ENCODE measurements at regions not wholly inside any gene's neighbourhood (a gene's known extent, or its start where the extent isn't known, plus 50 kb on each side); places are given as distances from the start of the nearest gene placed in this dataset.

DNA sequence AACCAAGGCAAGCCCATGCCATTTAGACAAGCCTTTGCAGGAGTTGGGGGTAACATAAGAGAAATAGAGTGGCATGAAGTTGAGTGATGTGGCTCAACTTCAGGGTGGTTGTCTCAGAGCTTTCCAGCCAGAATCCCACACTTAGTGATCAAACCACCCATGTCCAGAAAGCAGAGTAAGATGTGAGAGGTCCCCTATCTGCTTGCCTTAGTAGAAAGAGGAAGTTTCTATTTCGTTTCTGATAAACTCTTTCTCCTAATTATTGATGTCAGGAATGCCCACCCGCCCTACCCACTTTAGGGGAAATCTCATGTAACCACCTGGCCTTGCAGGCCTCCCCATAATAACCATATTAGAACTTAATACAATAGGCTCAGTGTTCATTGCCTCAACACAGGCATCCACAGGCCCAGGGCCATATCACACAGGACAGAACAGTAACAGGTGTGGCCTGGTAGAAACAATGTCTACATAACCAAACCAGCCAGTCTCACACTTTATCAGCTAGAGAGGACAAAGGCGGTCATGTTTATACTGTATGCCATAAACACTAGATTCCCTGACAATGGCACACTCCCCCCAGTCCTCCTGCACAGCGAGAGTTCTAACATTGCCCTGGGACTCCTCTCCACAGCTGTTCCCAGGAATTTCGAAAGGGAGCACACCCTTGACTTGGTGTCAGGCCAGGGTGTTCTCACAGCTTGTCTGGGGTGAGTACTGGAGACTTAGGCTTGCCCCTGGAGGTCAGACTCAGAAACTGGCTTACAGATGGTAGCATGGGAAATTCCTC lies 364.4 kb downstream of the CXCL12 start:
- DNase-seq = no peak

DNA sequence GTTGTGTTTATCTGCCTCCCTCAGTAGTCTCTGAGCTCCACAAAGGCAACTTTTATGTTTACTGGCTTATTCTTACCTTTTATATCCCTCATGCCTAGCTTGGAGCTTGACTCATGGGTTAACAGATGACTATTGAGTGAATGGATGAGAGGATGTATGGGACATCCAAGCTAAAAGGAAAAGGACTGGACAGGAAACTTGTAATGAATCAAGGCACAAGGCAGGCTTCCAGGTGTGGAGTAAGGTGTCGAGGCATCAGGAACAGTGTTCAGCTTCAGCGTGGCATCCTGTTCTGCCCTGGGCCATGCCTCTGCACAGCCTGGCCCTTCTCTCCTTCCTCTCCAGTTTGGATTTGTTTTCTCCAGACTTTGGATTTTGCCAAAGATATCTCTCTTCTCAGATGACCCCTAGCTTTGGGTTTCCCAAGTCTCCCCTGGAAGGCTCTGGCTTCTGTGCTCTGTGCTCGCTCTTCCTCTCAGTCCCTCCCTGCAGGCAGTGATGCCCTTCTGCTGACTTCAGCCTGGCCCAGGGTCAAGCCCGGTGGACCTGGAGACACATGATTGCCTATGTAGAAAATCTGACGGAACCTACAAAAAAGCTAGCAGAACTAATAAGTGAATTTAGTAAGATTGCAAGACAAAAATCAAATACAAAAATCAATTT lies 367.3 kb downstream of the CXCL12 start:
- no peak for DNase-seq

DNA sequence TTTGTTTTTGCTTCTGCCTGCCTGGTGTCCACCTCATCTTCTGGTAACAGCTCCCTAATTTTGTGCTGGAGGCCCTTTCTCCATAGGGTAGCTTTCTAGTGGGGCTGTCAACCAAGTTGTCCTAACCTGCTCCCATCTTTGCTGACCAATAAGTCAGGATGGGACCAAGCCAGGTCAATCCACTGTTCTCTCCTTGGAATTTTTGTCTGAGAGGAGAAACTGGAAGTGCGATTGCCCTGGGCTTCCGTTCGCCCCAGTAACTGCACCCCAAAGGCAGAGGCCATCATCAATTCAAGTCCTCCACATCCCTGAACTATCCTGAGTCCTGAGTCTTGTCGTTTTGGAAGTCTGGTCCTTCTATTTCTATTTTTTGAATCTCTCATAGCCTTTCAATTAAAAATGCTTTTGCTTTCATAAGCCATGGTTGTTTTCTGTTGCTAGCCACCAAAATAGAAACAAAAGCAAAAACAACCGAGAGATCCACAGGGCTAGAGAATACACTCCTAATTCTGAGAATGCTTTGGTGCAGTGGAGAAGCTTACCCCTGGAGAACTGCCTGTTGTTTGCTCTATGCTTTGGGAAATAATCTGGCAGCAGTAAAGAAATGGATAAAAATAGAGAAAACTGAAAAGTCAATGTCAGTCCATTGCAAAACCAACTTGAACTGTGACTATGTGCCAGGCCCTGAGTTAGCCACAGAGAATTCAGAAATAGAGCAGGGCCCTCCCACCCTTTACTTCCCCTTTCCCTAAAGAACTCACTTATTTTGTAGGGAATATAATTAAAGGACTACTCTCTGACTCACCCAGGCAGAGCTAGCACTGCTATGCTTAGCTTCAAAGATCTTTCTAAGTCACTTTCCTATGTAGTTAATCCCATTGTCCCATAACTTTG lies 368.1 kb downstream of the CXCL12 start:
- DNase-seq = no peak

DNA sequence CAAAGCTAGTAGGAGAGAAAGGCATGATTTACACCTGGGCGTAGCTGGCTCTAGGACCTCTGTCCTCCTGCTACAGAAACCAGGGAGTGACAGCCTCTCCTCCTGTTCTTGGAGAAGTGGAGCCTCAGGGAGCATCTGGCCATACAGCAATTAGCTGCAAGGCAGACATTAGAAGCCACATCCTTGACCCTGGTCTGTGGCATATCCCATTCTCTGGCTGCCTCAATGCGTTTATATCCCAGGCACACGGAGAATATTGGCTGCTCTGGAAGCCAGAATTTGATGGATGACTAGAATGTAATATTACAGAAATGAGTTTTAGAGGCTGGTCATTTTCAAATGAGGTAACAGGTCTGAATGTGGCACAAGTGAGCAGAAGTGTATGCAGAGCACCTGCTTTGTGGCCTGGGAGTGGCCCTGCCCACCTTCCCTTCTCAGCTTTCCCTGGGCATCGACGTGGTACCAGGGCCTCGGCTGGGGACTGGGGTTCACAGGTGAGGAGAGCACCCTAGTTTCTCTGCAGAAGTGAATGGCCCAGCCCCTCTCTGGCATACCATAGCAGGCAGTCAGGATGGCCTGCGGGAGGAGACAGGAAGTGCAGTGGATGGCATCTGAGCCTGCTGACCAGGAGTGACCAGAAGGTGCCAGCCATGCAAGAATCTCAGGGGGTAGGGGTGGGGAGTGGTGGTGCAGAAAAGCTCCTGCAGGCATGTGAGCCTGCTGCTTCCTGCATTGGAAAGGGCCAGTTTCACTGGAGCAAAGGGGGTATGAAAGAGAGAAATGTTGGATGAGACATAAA lies 367.2 kb upstream of the ZNF32 start:
- no peak for DNase-seq

DNA sequence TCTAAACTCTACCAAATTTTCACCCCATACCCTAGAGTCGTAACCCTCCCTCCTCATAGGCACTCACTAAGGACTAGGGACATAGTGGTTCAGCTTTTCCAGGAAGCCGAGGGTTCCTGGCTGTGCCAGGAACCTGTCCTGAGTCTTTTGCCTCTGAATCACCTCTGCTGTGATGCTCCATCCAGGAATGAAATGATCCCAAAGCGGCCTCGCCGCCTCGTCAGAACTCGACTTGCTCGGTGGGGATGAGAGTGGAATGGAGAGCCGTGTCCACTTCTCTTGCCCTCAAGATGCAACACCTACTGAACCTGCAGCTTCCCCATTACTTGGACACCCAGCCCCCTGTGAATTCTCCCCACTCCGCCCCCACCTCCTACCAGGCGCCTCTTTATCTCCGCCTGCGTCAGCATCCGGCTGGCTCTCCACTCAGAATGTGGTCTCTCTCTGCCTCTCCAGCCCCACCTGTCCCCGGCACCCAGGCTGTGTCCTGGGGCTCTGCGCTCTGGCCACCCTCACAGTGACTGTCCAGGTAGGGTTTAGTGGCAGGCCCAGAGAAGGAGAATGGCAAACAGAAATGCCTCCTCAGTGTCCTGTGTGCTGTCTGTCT lies 366.1 kb upstream of the ZNF32 start:
- DNase-seq = no peak

DNA sequence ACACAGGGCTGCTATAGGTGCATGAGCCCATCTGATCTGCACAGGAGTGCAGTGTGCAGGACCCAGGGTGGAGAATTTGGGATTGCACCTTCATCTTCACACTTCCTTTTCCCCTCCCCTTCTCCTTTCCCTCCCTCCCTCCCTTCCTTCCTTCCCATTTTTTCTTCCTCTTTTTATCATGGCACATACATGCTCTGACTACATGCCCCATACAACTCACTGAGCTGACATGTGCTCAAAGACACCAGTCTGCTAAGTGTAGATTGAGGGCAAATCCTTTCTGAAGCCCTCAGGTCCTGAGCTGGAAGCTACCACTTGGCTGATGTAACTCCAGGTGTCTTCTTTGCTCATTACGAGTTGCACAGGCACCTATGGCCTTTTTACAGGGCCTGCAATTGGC lies 365.3 kb upstream of the ZNF32 start:
- DNase-seq = no peak

DNA sequence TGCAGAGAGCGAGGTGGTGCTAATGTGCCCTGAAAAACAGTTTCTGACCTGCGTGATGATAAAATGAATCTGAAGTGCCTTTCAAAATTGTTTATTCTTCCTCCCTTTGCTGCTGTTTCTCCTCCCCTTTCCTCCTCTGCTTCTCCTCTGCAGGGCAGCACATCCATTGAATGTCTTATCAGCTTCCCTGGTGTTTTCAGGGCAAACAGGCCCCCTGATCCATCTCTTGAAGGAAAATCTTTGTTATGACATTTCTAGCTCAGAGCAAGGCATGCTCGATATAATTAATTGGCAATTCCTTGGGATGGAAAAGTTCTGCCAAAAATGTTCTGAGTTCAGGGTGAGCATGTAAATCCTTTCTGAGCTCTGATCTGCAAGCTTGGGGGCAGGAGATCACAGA lies 364.2 kb upstream of the ZNF32 start:
- DNase-seq = no peak

DNA sequence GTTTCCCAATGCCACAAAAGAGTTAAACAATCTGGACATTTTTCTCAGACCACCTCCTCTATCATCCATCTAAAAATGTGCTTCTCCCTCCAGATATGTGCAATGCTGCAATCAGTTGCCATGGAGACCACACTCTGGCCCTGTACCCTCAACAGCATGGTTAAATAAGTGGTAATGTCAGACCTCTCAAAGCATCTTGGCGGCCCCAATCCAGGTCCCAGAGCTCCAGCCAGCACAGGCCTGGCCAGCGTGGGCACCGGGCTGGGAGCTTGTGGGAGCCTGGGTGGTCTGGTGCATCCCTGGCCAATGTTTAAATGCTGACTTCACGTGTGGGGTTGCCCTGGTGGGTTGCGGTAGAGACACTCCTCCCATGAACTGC lies 362.9 kb upstream of the ZNF32 start:
- DNase-seq = no peak

DNA sequence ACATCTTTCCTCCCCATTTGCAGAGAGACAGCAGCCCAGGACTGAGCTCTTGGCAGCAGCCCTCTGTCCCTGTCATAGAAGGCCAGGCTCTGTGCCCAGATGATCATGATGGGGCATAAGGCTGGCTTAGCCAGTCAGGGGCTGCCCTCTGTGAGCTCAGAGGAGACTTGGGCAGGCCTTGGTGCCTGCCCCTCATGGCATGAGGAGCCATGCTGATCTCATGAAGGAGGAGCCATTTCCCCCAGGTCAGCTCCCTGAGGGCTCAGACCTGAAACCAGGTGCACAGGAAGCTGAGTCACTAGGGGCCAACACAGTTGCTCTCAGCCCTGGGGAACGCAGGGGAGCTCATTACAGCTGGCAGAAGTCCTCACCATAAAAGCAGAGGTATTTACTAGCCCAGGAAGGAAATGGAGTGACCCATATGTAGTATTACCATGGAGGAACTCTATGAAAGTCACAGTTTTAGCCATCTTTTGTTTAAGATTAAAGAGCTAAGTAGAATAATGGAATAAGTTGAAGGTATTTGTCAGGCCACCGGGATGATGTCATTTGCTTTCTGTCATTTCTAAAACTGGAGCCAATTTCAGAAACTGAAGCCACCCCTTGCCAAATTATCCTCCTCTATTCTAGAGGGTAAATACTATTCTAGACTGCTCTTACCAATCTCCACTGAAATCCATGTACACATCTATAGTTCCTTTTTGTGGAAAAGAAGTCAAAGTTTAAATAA lies 362.4 kb upstream of the ZNF32 start:
- no peak for DNase-seq

DNA sequence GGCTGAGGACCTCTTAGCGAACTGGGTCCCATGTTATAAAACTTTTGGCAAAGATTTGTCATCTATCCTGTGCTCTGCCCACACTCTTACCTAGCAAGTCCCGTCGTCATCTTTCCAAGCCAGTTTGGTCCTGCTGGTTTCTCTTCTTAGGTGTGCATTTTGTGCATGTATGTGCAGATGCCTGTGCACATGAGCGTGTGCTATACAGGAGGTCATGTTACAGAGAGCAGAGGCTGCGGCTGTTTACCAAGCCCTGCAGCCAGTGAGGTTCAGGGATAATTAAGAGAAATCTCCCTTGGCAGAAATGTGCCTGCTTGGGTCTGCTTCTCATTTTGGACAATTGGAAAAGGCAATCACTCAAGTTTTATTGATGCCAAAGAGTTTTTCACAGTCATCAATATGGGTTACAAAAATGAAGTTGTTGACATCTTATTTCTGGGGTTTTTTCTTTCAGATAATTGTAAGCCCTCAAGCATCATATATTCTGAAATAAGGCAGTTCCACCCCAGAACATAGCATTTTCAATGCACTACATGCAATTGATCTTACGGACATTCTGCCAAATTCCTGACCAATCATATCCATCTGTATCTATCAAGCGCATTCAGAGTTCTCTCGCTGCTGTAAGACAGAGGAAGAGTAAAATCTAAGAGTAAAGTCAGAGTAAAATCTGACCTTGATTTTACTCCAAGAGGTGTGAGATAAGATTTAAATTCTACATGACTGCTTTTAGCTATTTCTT lies 361.4 kb upstream of the ZNF32 start:
- no peak for DNase-seq

DNA sequence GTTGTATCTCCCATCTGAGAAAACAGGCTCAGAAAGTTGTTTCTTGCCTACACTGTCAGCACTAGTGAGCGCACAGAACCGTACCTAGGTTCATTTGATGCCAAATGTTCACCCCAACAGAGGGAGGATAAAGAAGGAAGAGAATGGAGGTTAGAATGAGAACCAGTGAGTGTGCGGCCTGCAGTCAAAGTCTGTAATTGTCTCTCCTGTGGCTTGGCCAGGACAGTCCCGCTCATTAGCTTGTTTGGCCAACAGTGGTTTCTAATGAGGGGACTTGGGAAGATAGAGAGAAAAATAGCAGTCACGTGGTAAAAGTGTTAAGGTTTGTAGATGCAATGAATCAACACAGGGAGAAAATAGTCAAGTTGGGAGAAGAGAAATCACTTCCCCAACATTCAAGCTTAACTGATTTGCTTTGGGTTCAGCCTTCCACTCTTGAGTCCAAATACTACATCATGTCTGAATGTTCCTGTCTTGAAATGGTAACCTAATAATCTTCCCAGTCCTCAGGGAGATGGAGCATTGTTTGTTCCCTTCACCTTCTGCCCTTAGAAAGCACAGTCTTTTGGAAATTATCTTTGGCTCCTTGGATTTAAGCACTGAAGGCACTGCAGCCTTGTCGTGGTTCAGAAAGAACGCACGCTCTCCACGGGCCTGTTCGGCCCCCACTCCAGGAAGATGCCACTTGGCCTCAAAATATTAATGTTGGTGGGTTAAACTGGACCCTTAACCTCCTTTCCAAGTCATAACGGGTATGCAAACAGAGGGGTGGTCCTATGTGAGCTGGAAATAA lies 360.4 kb upstream of the ZNF32 start:
- no peak for DNase-seq

DNA sequence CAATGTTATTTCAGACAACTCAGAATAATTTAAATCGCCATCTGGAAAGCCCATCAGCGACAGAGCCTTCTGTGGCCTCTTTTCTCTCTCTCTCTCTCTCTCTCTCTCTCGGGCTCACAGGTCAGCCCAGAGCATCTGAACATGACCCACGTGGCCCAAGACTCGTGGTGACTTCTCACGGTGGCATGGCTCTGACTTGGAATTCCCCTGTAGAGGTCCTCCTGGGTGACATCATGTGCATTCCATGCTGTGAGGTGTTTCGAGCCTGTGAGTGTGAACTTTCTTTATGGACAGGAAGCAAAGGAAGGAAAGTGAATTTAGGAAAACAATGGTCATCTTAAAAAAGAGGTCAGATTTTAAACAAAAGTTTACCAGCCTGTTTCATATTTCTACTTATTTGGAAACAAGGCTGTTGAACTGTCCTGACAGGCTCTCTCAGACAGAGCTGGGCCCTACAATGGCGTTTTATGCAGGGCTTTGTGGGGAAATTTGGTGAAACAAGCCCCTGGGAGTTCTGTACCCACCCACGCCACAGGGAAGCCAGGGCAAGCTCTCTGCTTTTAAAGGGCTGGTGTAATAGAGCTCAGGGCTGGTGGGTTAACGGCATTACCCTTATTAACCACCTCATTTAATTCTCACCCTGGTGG lies 359.7 kb upstream of the ZNF32 start:
- no peak for DNase-seq

DNA sequence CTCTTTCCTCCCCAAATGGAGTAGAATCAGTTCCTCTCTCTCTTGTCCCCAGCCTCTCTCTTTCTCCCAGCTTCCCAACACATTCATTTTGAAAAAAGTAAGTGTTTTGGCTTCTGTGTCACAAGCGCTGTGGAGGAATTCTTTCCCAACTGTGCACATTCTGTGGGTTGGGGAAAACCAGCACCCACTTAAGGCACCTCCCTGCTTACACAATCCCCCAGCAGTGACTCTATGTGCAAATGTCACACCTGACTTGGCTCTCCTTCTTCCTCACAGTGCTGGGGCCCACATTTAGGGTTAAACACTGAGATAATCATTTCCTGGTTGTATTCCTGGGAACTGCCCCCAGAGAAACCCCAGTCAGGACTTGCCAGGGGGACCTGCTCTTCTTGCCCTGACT lies 358.1 kb upstream of the ZNF32 start:
- DNase-seq = no peak

DNA sequence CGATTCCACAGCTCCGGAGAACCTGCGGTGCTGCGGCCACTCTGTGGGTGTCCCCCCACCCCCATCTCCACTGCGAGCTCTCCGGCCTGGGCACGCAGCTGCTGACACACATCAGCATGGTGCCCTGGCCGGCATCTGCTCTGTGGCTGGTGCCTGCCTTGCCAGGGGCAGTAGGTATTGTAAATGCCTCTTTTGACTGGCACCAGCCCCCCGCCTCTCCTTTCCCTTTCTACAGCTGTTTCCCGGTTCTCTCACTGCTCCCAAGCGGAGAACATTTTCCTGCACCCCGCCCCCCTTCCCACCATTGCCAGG lies 357.1 kb upstream of the ZNF32 start:
- no peak for DNase-seq

DNA sequence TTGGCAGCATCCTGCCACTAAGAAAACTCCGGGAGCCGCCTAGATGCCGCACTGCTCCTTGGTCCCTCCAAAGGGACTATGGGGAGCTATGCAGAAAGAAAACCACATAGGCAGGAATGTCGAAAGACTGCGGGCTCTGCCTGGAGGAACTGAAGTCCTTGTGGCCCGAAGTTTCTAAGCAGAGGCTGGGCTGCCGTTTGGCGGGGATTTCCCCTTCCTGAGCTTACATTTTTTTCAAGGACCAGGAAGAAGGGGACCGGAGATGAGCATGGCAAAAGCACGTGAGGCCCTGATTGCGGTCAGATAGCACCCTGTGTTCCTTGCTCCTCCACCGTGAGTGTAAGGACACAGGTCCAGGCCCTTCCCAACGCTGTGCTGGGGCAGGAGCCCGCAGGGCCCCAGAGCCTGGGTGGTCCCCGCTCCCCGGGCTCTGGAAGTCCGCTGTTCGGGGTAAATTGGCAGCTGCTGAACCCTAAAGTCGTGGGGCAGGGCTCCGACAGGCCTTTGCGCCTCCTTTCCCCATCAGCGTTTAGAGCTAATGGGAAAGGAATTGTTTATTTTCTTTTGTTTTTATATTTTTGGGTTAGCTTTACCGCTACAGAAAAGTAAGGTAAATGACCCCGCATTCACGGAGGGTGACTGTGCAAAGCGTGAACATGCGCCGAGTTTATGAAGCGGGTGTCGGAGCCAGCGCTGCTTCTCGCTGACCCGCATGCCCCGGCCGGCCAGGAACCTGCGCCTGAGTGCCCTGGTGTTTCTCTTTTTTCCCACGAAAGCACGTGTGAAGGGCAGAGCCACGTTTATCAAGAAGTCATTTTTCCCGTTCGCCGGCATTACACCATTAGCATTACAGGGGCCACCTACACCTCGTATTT lies 356.5 kb upstream of the ZNF32 start:
- DNase-seq = no peak

DNA sequence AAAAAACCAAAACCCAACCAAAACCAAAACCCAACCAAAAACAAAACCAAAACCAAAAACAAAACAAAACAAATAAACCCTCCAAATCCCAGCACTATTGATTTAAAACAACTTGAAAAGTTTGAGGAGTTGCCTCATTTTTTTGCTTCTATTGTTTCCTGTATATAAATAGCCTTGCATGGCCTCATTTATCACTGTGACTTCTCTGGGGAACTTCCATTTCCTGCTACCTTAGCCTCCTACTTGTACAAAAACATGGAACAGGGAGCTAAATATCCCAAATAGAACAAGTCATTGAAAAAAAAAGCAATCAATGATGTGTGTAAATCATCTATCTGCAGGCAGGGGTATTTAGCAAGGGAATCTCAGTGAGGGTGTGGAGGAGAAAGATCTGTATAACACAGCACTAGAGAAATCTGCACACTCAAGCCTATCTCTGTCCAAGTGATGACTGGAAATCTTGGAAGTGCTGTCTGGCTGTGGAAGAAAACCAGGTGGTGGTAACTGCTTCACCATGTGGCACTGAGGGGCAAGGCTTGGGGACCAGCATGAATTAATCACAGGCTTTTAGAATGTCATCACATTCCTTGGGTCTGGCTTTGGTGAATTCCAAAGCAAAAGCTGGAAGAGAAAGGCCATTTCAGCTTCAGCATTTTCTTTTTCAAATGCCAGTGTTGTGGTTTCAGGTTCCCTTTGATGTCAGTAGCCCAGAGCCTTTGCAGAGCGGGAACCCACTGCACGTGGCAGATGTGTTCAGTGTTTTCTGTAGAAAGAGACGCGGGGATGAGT lies 349.5 kb upstream of the ZNF32 start:
- DNase-seq = no peak

DNA sequence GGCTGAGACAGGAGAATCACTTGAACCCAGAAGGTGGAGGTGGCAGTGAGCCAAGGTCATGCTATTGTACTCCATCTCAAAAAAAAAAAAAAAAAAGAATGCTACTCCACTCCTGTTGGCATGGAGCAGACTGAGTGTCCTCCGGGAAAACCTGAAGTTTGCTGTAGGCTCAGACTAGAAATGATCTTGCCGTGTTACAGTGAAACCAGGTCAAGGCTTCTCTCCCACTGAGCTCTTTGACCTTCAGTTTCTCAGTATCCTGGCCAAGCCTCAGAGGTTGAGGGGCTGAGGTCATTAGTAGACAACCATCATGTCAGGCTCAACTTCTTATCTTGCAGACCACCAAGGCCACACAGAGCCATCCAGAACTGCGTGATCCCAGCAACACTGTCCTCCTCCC lies 348.6 kb upstream of the ZNF32 start:
- no peak for DNase-seq

DNA sequence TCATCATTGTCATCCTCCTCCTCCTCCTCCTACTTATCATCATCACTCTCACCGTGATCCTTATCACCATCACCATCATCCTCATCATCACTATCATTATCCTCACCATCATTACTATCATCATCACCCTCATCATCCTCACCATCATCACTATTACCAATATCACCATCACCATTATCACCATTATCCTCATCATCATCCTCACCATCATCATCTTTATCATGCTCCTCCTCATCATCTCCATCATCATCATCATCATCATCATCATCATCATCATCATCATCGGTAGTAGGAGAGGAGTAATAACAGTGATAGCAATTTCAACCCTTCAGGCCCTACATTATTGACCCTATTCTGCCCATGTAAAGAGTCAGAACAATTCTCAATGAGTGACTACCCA lies 345.9 kb upstream of the ZNF32 start:
- no peak for DNase-seq
